WERI-Rb-1 (cell line): ENCODE measurements at regions not wholly inside any gene's neighbourhood (a gene's known extent, or its start where the extent isn't known, plus 50 kb on each side); places are given as distances from the start of the nearest gene placed in this dataset.

Source experiments
- DNase-seq: peaks from one replicate; pipeline ENCODE4 v3.0.0-alpha.2; 2020
- H3K27ac ChIP-seq: fragments of 250-450 bp; sonication (Bioruptor Pico); 2 replicates; pipeline ENCODE4 v1.5.1; 2020; ENCODE audit warnings: mild to moderate bottlenecking, moderate library complexity
- H3K27me3 ChIP-seq: fragments of 250-450 bp; sonication (Bioruptor Pico); 2 replicates; pipeline ENCODE4 v1.5.1; 2021; ENCODE audit warnings: mild to moderate bottlenecking, low read depth, moderate library complexity; ENCODE audit not compliant: insufficient read depth, severe bottlenecking
- H3K36me3 ChIP-seq: fragments of 250-450 bp; sonication (Bioruptor Pico); 2 replicates; pipeline ENCODE4 v1.5.1; 2020; ENCODE audit warnings: mild to moderate bottlenecking, moderate library complexity
- H3K4me3 ChIP-seq: 2 replicates; pipeline ENCODE4 v1.5.1; 2011; ENCODE audit warnings: low read depth, mild to moderate bottlenecking, control low read depth, low read length
- H3K9me3 ChIP-seq: fragments of 250-450 bp; sonication (Bioruptor Pico); 2 replicates; pipeline ENCODE4 v1.5.1; 2021; ENCODE audit warnings: mild to moderate bottlenecking, moderate library complexity; ENCODE audit not compliant: severe bottlenecking
- CTCF ChIP-seq: IDR thresholded peaks from 2 replicates; pipeline ENCODE4 v1.5.1; 2011; ENCODE audit warnings: low read depth, mild to moderate bottlenecking, control low read depth, inconsistent platforms, low read length

GRCh38 chr14:42111355-42111754 is 504.7 kb downstream of the LRFN5 start:
- Histone ChIP-seq H3K27ac (no peak overlapping the region), H3K36me3 (no peaks in the 10 kb centered on the region), H3K4me3 (no peak overlapping the region), H3K9me3 (no peaks in the 10 kb centered on the region), H3K27me3 (no peaks in the 10 kb centered on the region)
- TF ChIP-seq CTCF: no peak
- no peak for DNase-seq

- no peak overlapping the region for H3K4me3 ChIP-seq
- TF ChIP-seq CTCF: peak; percentile 50
- no peaks in the 10 kb centered on the region for H3K27me3 ChIP-seq
- DNase-seq: peak; percentile 23
- no peak overlapping the region for H3K27ac ChIP-seq
- no peaks in the 10 kb centered on the region for H3K9me3 ChIP-seq
- no peaks in the 10 kb centered on the region for H3K36me3 ChIP-seq
These were observed 503.5 kb downstream of the LRFN5 start for GRCh38 chr14:42110167-42110566.

GRCh38 chr14:42095155-42095554 is 488.5 kb downstream of the LRFN5 start:
- no peak for TF ChIP-seq CTCF
- H3K36me3 ChIP-seq: no peaks in the 10 kb centered on the region
- no peak overlapping the region for H3K27ac ChIP-seq
- H3K9me3 ChIP-seq: no peaks in the 10 kb centered on the region
- peaks cover 4% of the 10 kb centered on the region for H3K27me3 ChIP-seq
- H3K4me3 ChIP-seq: no peak overlapping the region
- DNase-seq: no peak

- no peaks in the 10 kb centered on the region for H3K9me3 ChIP-seq
- H3K4me3 ChIP-seq: no peak overlapping the region
- no peaks in the 10 kb centered on the region for H3K27me3 ChIP-seq
- H3K27ac ChIP-seq: no peak overlapping the region
- H3K36me3 ChIP-seq: no peaks in the 10 kb centered on the region
- DNase-seq: no peak
- TF ChIP-seq CTCF: no peak
These were observed 483.4 kb downstream of the LRFN5 start for GRCh38 chr14:42090122-42090521.

GRCh38 chr14:42079911-42080310 is 473.2 kb downstream of the LRFN5 start:
- no peak for TF ChIP-seq CTCF
- no peak for DNase-seq
- Histone ChIP-seq H3K4me3 (no peak overlapping the region), H3K27ac (no peak overlapping the region), H3K36me3 (no peaks in the 10 kb centered on the region), H3K27me3 (peaks cover 3% of the 10 kb centered on the region), H3K9me3 (no peaks in the 10 kb centered on the region)

- DNase-seq: no peak
These were observed 471.7 kb downstream of the LRFN5 start for GRCh38 chr14:42078345-42078744.

More at GRCh38 chr14:42078345-42078744, 471.7 kb downstream of the LRFN5 start:
- H3K27me3 ChIP-seq: no peaks in the 10 kb centered on the region
- no peak for TF ChIP-seq CTCF
- H3K9me3 ChIP-seq: no peaks in the 10 kb centered on the region
- no peak overlapping the region for H3K27ac ChIP-seq
- H3K36me3 ChIP-seq: no peaks in the 10 kb centered on the region
- H3K4me3 ChIP-seq: no peak overlapping the region
